Smooth muscle cell (in vitro differentiated cells): ENCODE measurements at regions not wholly inside any gene's neighbourhood (a gene's known extent, or its start where the extent isn't known, plus 50 kb on each side); places are given as distances from the start of the nearest gene placed in this dataset.

Experiments used
- DNase-seq: peaks from one replicate; lab custom pipeline; 2025; ENCODE audit not compliant: unreplicated experiment; lab: John Stamatoyannopoulos, UW
- H2AFZ ChIP-seq: fragments of 200-600 bp; sonication (generic); 2 replicates; pipeline ENCODE4 v1.6.0; 2016; ENCODE audit warnings: antibody characterized with exemption, low read depth, mild to moderate bottlenecking
- H3F3A ChIP-seq: fragments of 200-600 bp; sonication (generic); 2 replicates; pipeline ENCODE4 v1.6.0; 2017; ENCODE audit warnings: antibody characterized with exemption, low read depth
- H3K27ac ChIP-seq: fragments of 200-600 bp; sonication (generic); 2 replicates; pipeline ENCODE4 v1.5.1; 2016; ENCODE audit warnings: low read depth, mild to moderate bottlenecking
- H3K27me3 ChIP-seq: fragments of 200-600 bp; sonication (generic); 2 replicates; pipeline ENCODE4 v1.6.1; 2016; ENCODE audit warnings: low read depth, mild to moderate bottlenecking
- H3K36me3 ChIP-seq: fragments of 200-600 bp; sonication (generic); 2 replicates; pipeline ENCODE4 v1.5.1; 2016; ENCODE audit warnings: low read depth
- H3K4me1 ChIP-seq: fragments of 200-600 bp; sonication (generic); 2 replicates; pipeline ENCODE4 v1.5.1; 2016; ENCODE audit warnings: low read depth
- H3K4me2 ChIP-seq: fragments of 200-600 bp; sonication (generic); 2 replicates; pipeline ENCODE4 v1.6.0; 2016; ENCODE audit warnings: mild to moderate bottlenecking
- H3K4me3 ChIP-seq: fragments of 200-600 bp; sonication (generic); 2 replicates; pipeline ENCODE4 v1.5.1; 2016; ENCODE audit warnings: mild to moderate bottlenecking
- H3K79me2 ChIP-seq: fragments of 200-600 bp; sonication (generic); 2 replicates; pipeline ENCODE4 v1.6.0; 2016; ENCODE audit warnings: low read depth, mild to moderate bottlenecking
- H3K9ac ChIP-seq: fragments of 200-600 bp; sonication (generic); 2 replicates; pipeline ENCODE4 v1.6.0; 2016; ENCODE audit warnings: low read depth
- H3K9me3 ChIP-seq: fragments of 200-600 bp; sonication (generic); replicated peaks from 2 replicates; pipeline ENCODE4 v1.5.1; 2016; ENCODE audit warnings: low read depth
- H4K20me1 ChIP-seq: fragments of 200-600 bp; sonication (generic); 2 replicates; pipeline ENCODE4 v1.6.0; 2016; ENCODE audit warnings: low read depth
- WGBS: methylation state at CpG from one replicate; pipeline ENCODE4 v1.1.7; 2016; ENCODE audit warnings: low lambda C conversion rate; 5-methylcytosine and 5-hydroxymethylcytosine counted together
- TF ChIP-seq, protein P1 (sequence below): fragments of 200-600 bp; sonication (generic); IDR thresholded peaks from 2 replicates; pipeline ENCODE4 v1.5.1; 2017; ENCODE audit warnings: borderline replicate concordance, mild to moderate bottlenecking, antibody characterized with exemption; ENCODE audit not compliant: insufficient read depth, poor library complexity, severe bottlenecking

DNA sequence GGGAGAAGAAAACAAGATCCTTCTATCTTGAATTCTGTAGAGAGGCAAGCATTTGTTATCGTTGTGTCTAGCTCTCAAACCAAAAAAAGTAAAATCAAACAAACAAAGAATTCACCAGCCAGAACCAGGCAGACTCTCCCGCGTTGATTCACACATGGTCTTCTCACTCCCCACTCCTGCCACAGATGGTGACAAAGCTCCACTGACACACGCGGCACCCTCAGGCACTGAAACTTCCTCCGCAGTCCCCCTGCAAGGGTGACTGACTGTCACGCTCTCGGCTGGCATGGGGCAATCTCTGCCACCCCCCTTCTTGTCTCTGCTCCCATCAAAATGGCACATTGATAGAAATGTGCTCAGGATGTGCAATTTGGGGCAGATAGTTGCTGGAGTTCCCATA is 304.9 kb downstream of the DHX15 start:
- TF ChIP-seq, protein P1, sequence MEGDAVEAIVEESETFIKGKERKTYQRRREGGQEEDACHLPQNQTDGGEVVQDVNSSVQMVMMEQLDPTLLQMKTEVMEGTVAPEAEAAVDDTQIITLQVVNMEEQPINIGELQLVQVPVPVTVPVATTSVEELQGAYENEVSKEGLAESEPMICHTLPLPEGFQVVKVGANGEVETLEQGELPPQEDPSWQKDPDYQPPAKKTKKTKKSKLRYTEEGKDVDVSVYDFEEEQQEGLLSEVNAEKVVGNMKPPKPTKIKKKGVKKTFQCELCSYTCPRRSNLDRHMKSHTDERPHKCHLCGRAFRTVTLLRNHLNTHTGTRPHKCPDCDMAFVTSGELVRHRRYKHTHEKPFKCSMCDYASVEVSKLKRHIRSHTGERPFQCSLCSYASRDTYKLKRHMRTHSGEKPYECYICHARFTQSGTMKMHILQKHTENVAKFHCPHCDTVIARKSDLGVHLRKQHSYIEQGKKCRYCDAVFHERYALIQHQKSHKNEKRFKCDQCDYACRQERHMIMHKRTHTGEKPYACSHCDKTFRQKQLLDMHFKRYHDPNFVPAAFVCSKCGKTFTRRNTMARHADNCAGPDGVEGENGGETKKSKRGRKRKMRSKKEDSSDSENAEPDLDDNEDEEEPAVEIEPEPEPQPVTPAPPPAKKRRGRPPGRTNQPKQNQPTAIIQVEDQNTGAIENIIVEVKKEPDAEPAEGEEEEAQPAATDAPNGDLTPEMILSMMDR: no peak
- no peak for DNase-seq
- Histone ChIP-seq H3F3A (no peaks in the 10 kb centered on the region), H3K4me2 (no peak overlapping the region), H3K4me1 (no peaks in the 10 kb centered on the region), H3K36me3 (no peaks in the 10 kb centered on the region), H3K27me3 (no peaks in the 10 kb centered on the region), H3K9ac (no peak overlapping the region), H3K9me3 (no peaks in the 10 kb centered on the region), H3K79me2 (no peaks in the 10 kb centered on the region), H3K4me3 (no peak overlapping the region), H3K27ac (no peak overlapping the region), H2AFZ (no peak overlapping the region), H4K20me1 (no peaks in the 10 kb centered on the region)
- WGBS: 86% methylated on average over 8 of the region's 8 CpGs

DNA sequence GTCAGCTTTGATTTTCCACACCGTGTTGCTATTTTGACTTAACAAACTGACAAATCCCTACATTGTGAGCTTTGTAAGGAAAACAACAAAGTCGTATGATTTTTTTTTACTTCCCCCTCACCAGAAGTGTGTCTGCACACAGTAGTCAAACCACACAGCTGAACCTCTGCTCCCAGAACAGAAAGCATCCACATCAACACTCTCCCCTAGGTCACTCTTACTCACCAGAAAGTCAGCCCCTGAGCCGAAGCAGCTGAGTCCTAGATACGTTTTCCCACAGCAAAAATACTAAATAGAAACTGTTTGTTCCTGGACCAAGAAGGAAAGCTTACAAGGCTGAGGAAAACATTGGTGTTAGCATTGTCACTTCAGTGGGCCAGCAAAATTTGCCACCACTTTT is 305.7 kb downstream of the DHX15 start:
- no peaks in the 10 kb centered on the region for H3F3A ChIP-seq
- 56% methylated on average over 4 of the region's 4 CpGs for WGBS
- H3K27ac ChIP-seq: no peak overlapping the region
- H3K4me3 ChIP-seq: no peak overlapping the region
- H3K27me3 ChIP-seq: no peaks in the 10 kb centered on the region
- H3K9ac ChIP-seq: no peak overlapping the region
- no peaks in the 10 kb centered on the region for H4K20me1 ChIP-seq
- no peak overlapping the region for H2AFZ ChIP-seq
- H3K4me2 ChIP-seq: no peak overlapping the region
- TF ChIP-seq, protein P1: no peak
- H3K9me3 ChIP-seq: no peaks in the 10 kb centered on the region
- no peaks in the 10 kb centered on the region for H3K36me3 ChIP-seq
- no peaks in the 10 kb centered on the region for H3K79me2 ChIP-seq
- H3K4me1 ChIP-seq: no peaks in the 10 kb centered on the region
- no peak for DNase-seq

DNA sequence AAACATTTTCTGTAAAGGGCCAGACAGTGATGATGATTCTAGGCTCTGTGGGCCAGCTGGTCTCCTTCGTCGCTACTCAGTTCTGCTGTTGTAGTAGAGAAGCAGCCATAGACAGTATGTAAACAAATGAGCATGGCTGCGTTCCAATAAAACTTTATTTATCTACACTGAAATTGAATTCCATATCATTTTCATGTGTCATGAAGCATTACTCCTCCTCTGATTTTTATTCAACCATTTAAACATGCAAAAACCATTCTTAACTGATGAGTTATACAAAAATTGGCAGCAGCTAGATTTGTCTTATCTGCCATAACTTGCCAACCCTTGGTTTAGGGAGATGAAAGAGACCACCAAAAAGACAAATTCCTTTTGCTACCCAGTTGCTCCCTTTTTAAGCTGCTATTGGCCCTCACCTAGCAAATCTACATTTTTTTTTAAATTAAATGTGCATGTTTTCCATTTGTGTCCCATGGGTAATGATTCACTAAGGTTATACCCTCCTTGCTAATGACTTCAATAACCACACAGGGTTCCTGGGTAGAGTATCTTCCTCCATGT is 309.9 kb downstream of the DHX15 start:
- Histone ChIP-seq H3K27ac (no peak overlapping the region), H3K27me3 (no peaks in the 10 kb centered on the region), H3K4me3 (no peak overlapping the region), H3K9ac (no peak overlapping the region), H3K9me3 (no peaks in the 10 kb centered on the region), H4K20me1 (no peaks in the 10 kb centered on the region), H2AFZ (no peak overlapping the region), H3K4me2 (no peak overlapping the region), H3F3A (no peaks in the 10 kb centered on the region), H3K36me3 (no peaks in the 10 kb centered on the region), H3K4me1 (no peaks in the 10 kb centered on the region), H3K79me2 (no peaks in the 10 kb centered on the region)
- TF ChIP-seq, protein P1: no peak
- WGBS: 89% methylated on average over 3 of the region's 3 CpGs
- no peak for DNase-seq

DNA sequence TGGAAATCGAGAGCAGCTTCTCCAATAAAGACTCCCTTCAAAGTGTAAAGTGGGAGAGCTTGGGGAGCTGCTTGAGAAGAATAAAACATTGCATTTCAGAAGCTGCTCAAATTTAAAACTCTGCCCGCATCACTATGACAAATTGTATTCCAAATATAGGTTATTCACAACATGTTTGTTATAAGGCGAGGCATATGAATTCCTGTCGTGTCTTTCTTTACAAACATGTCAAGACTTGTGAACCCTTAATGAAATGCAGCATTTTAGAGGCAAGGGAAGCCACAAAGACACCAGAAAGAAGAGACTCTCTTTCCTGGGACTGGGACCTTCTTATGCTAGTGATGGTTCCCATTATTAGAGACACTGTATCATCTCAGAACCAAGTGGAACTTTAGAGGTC is 311.2 kb downstream of the DHX15 start:
- TF ChIP-seq, protein P1: no peak
- no peak overlapping the region for H3K4me2 ChIP-seq

More for the DNA sequence above, 311.2 kb downstream of the DHX15 start:
- Histone ChIP-seq H3K27me3 (no peaks in the 10 kb centered on the region), H4K20me1 (no peaks in the 10 kb centered on the region), H3F3A (no peaks in the 10 kb centered on the region), H3K27ac (no peak overlapping the region), H2AFZ (no peak overlapping the region), H3K9me3 (no peaks in the 10 kb centered on the region), H3K4me1 (no peaks in the 10 kb centered on the region), H3K4me3 (no peak overlapping the region), H3K79me2 (no peaks in the 10 kb centered on the region), H3K9ac (no peak overlapping the region), H3K36me3 (no peaks in the 10 kb centered on the region)
- WGBS: 77% methylated on average over 4 of the region's 4 CpGs
- DNase-seq: no peak
